Keratinocyte (primary cell): ENCODE measurements at regions not wholly inside any gene's neighbourhood (a gene's known extent, or its start where the extent isn't known, plus 50 kb on each side); places are given as distances from the start of the nearest gene placed in this dataset.

Experiments
- DNase-seq: peaks from one replicate; pipeline ENCODE4 v3.0.0-alpha.2; 2011; ENCODE audit warnings: low read depth, missing footprints, low spot score
- FAIRE-seq: peaks from 2 replicates; lab custom pipeline; 2011; peaks lifted over from hg19 to GRCh38; lab: Jason Lieb, UNC
- H2AFZ ChIP-seq: 2 replicates; pipeline ENCODE4 v1.6.0; 2012; ENCODE audit warnings: low read length, control low read depth, inconsistent platforms; ENCODE audit not compliant: control insufficient read depth
- H3K27ac ChIP-seq: 2 replicates; pipeline ENCODE4 v1.5.1; 2011; ENCODE audit warnings: low read length; ENCODE audit not compliant: control insufficient read depth, insufficient read depth
- H3K27me3 ChIP-seq: 3 replicates; pipeline ENCODE4 v1.6.0; 2011; ENCODE audit warnings: low read length; ENCODE audit not compliant: control insufficient read depth, insufficient read depth; ENCODE audit errors: extremely low read depth
- H3K36me3 ChIP-seq, 2 experiments: 2 replicates in 1 of 2; 3 replicates in 1 of 2; pipeline ENCODE4 v1.5.1; 2011; ENCODE audit warnings: low read length in 2 of 2, mild to moderate bottlenecking in 1 of 2; ENCODE audit not compliant: control insufficient read depth in 2 of 2, insufficient read depth in 2 of 2; ENCODE audit errors: extremely low read depth in 1 of 2
- H3K4me1 ChIP-seq: 3 replicates; pipeline ENCODE4 v1.5.1; 2011; ENCODE audit warnings: low read length; ENCODE audit not compliant: control insufficient read depth, insufficient read depth; ENCODE audit errors: extremely low read depth
- H3K4me2 ChIP-seq: 3 replicates; pipeline ENCODE4 v1.6.0; 2011; ENCODE audit warnings: low read depth, low read length; ENCODE audit not compliant: control insufficient read depth, insufficient read depth; ENCODE audit errors: extremely low read depth
- H3K4me3 ChIP-seq, 3 experiments: fragments of 200-600 bp in 1 of 3; sonication (generic) in 1 of 3; 2 replicates in 2 of 3; 3 replicates in 1 of 3; pipeline ENCODE4 v1.5.1; 2011 to 2016; ENCODE audit warnings: low read length in 3 of 3, mild to moderate bottlenecking in 3 of 3, control low read depth in 2 of 3, inconsistent platforms in 1 of 3, low read depth in 1 of 3, mixed read lengths in 1 of 3, mixed run types in 1 of 3, moderate library complexity in 1 of 3; ENCODE audit not compliant: control insufficient read depth in 2 of 3, insufficient read depth in 2 of 3; ENCODE audit errors: extremely low read depth in 1 of 3
- H3K79me2 ChIP-seq: 2 replicates; pipeline ENCODE4 v1.6.0; 2012; ENCODE audit warnings: low read length; ENCODE audit not compliant: control insufficient read depth, insufficient read depth
- H3K9ac ChIP-seq: 3 replicates; pipeline ENCODE4 v1.6.0; 2011; ENCODE audit warnings: low read length; ENCODE audit not compliant: control insufficient read depth, insufficient read depth; ENCODE audit errors: extremely low read depth
- H3K9me1 ChIP-seq: 3 replicates; pipeline ENCODE4 v1.6.0; 2011; ENCODE audit warnings: low read length; ENCODE audit not compliant: control insufficient read depth, insufficient read depth; ENCODE audit errors: extremely low read depth
- H3K9me3 ChIP-seq: 2 replicates; pipeline ENCODE4 v1.5.1; 2012; ENCODE audit warnings: low read depth, low read length; ENCODE audit not compliant: control insufficient read depth
- H4K20me1 ChIP-seq: 3 replicates; pipeline ENCODE4 v1.6.0; 2011; ENCODE audit warnings: low read length; ENCODE audit not compliant: control insufficient read depth, insufficient read depth; ENCODE audit errors: extremely low read depth
- EZH2 ChIP-seq: IDR thresholded peaks from one replicate; pipeline ENCODE4 v1.6.1; 2012; ENCODE audit warnings: inconsistent platforms, mild to moderate bottlenecking, low read length, moderate library complexity
- dilution Hi-C: fragments of 300-500 bp; cut with MboI; formaldehyde crosslinking; loops from one replicate; pipeline ENCODE4 v1.7.0; 2020; ENCODE audit warnings: low sequenced_read_pairs; ENCODE audit not compliant: extremely low pct_ligation_motif_present
- TF ChIP-seq, protein P1 (sequence below), 3 experiments: IDR thresholded peaks in 1 of 3; conservative IDR thresholded peaks in 1 of 3; optimal IDR thresholded peaks in 1 of 3; 2 replicates in 2 of 3; 3 replicates in 1 of 3; pipeline versions ENCODE3 to v1.5.1; 2011; ENCODE audit warnings: low read length in 3 of 3, mild to moderate bottlenecking in 3 of 3, moderate library complexity in 2 of 3, control low read depth in 1 of 3, inconsistent platforms in 1 of 3; ENCODE audit not compliant: insufficient read depth in 2 of 3; ENCODE audit errors: extremely low read depth in 1 of 3

DNA sequence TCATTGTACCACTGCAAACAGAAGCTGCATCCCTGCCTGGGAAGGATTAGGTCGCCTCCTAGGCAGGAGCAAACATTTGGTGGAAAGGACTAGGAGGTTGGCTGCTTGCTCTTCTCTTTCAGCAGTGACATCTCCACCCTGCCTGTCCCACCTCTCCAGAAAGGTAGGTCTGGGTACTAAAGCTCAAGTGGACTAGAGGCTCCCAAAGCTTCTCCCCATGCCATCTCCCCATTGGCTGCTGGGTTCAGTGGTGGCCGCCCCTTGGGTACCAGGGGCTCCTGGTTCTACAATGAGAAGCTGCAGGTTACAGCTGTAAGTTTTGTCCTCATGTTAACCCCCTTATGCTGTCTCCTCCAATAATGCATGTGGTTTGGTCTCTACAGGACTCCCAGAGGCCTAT is 180.7 kb upstream of the MKI67 start:
- dilution Hi-C loops, result no loop called here
- Histone ChIP-seq H3K9me1 (no peaks in the 10 kb centered on the region), H3K4me1 (no peaks in the 10 kb centered on the region), H4K20me1 (no peaks in the 10 kb centered on the region), H3K4me3 (no peak overlapping the region), H3K27ac (no peak overlapping the region), H3K9me3 (no peaks in the 10 kb centered on the region), H2AFZ (no peak overlapping the region), H3K27me3 (no peaks in the 10 kb centered on the region), H3K9ac (no peak overlapping the region), H3K79me2 (no peaks in the 10 kb centered on the region), H3K4me2 (no peak overlapping the region), H3K36me3 (no peaks in the 10 kb centered on the region)
- TF ChIP-seq, protein P1, sequence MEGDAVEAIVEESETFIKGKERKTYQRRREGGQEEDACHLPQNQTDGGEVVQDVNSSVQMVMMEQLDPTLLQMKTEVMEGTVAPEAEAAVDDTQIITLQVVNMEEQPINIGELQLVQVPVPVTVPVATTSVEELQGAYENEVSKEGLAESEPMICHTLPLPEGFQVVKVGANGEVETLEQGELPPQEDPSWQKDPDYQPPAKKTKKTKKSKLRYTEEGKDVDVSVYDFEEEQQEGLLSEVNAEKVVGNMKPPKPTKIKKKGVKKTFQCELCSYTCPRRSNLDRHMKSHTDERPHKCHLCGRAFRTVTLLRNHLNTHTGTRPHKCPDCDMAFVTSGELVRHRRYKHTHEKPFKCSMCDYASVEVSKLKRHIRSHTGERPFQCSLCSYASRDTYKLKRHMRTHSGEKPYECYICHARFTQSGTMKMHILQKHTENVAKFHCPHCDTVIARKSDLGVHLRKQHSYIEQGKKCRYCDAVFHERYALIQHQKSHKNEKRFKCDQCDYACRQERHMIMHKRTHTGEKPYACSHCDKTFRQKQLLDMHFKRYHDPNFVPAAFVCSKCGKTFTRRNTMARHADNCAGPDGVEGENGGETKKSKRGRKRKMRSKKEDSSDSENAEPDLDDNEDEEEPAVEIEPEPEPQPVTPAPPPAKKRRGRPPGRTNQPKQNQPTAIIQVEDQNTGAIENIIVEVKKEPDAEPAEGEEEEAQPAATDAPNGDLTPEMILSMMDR (optimal IDR thresholded peaks at IDR 0.05 in 1 of 3, IDR thresholded peaks at IDR 0.05 in 1 of 3, conservative IDR thresholded peaks at IDR 0.05 in 1 of 3; ENCODE audit: extremely low read depth in 1 of 3, insufficient read depth in 2 of 3, low read length in 3 of 3), result no peak
- TF ChIP-seq EZH2, result no peak
- DNase-seq (no peak), FAIRE-seq (no peak)

DNA sequence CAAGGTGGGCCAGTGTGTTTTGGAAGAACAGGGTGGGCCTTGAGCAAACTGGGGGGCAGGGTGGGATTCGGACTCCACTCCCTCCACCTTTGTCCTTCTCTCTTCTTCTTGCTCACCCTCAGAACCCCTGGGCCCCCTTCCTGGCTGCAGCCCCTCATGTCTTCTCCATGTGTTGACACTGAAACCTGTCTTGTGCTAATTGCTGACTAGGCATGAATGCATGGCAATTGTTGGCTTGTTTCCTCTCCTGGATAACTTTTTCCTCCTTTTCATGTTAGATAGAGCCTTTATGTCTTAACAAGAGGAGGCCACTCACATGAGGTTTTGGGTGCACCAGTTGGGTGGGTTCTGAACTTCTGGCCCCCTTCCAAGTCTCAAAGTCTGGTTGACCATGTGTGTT is 181.6 kb upstream of the MKI67 start:
- H3K4me2 ChIP-seq, result no peak overlapping the region
- H3K79me2 ChIP-seq, result no peaks in the 10 kb centered on the region
- no peaks in the 10 kb centered on the region for H3K27me3 ChIP-seq
- DNase-seq, result no peak
- no peak for FAIRE-seq
- no peaks in the 10 kb centered on the region for H3K9me3 ChIP-seq
- H3K4me1 ChIP-seq, result no peaks in the 10 kb centered on the region
- H3K9ac ChIP-seq, result no peak overlapping the region
- no peak overlapping the region for H3K4me3 ChIP-seq
- H3K36me3 ChIP-seq, result no peaks in the 10 kb centered on the region
- H4K20me1 ChIP-seq, result no peaks in the 10 kb centered on the region
- no peak overlapping the region for H2AFZ ChIP-seq
- no peak overlapping the region for H3K27ac ChIP-seq
- no peaks in the 10 kb centered on the region for H3K9me1 ChIP-seq
- TF ChIP-seq, protein P1 (optimal IDR thresholded peaks at IDR 0.05 in 1 of 3, IDR thresholded peaks at IDR 0.05 in 1 of 3, conservative IDR thresholded peaks at IDR 0.05 in 1 of 3; ENCODE audit: extremely low read depth in 1 of 3, insufficient read depth in 2 of 3, low read length in 3 of 3), result no peak
- no peak for TF ChIP-seq EZH2
- dilution Hi-C loops, result no loop called here
